22Rv1 (cell line): ENCODE measurements at regions not wholly inside any gene's neighbourhood (a gene's known extent, or its start where the extent isn't known, plus 50 kb on each side); places are given as distances from the start of the nearest gene placed in this dataset.

Experiments
- H3K27ac ChIP-seq: fragments of 450-650 bp; 2 replicates; pipeline ENCODE4 v1.5.1; 2017
- ZFX ChIP-seq: fragments of 450-650 bp; IDR thresholded peaks from 2 replicates; pipeline ENCODE4 v1.6.1; 2017; ENCODE audit warnings: antibody characterized with exemption, borderline replicate concordance
- TF ChIP-seq, protein P1 (sequence below): fragments of 450-650 bp; IDR thresholded peaks from 2 replicates; pipeline ENCODE4 v1.5.1; 2017; ENCODE audit warnings: mild to moderate bottlenecking

DNA sequence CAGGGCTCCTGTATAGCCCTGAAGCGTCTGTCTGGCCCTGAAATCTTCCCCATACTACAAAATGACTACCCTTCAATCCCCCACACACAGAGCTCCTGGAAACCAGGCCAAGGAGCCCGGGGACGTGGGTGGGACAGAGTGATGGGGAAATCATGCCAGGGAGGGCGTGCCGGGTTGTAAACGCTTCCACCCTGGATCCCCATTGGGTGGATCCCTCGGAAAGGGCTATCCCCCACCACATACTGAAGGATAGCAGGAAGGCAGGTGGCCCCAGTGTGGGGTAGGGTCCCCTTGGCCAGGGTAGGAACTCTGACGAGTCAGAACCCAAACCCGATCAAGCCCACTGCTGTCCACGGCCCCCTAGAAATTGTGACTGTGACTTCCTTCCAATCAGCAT is 91.7 kb downstream of the INHBB start:
- TF ChIP-seq, protein P1, sequence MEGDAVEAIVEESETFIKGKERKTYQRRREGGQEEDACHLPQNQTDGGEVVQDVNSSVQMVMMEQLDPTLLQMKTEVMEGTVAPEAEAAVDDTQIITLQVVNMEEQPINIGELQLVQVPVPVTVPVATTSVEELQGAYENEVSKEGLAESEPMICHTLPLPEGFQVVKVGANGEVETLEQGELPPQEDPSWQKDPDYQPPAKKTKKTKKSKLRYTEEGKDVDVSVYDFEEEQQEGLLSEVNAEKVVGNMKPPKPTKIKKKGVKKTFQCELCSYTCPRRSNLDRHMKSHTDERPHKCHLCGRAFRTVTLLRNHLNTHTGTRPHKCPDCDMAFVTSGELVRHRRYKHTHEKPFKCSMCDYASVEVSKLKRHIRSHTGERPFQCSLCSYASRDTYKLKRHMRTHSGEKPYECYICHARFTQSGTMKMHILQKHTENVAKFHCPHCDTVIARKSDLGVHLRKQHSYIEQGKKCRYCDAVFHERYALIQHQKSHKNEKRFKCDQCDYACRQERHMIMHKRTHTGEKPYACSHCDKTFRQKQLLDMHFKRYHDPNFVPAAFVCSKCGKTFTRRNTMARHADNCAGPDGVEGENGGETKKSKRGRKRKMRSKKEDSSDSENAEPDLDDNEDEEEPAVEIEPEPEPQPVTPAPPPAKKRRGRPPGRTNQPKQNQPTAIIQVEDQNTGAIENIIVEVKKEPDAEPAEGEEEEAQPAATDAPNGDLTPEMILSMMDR: no peak
- no peak for TF ChIP-seq ZFX
- H3K27ac ChIP-seq: no peak overlapping the region

GRCh38 chr2:120438301-120439066 is 92.5 kb downstream of the INHBB start:
- H3K27ac ChIP-seq: no peak overlapping the region
- TF ChIP-seq, protein P1: no peak
- no peak for TF ChIP-seq ZFX

GRCh38 chr2:120439067-120439368 is 93.1 kb downstream of the INHBB start:
- H3K27ac ChIP-seq: no peak overlapping the region
- no peak for TF ChIP-seq ZFX
- TF ChIP-seq, protein P1: no peak

- no peak overlapping the region for H3K27ac ChIP-seq
- TF ChIP-seq ZFX: no peak
- TF ChIP-seq, protein P1: no peak
Observed at GRCh38 chr2:120439637-120440384, 93.9 kb downstream of the INHBB start.

- no peak for TF ChIP-seq ZFX
- TF ChIP-seq, protein P1: no peak
- H3K27ac ChIP-seq: no peak overlapping the region
Observed at GRCh38 chr2:120440521-120441350, 94.8 kb downstream of the INHBB start.

- no peak for TF ChIP-seq ZFX
- TF ChIP-seq, protein P1: no peak
- no peak overlapping the region for H3K27ac ChIP-seq
Observed at GRCh38 chr2:120441351-120441700, 95.4 kb downstream of the INHBB start.
